A172 (cell line): ENCODE measurements at regions not wholly inside any gene's neighbourhood (a gene's known extent, or its start where the extent isn't known, plus 50 kb on each side); places are given as distances from the start of the nearest gene placed in this dataset.
"Not testable (repeated sequence)": the region's sequence is repeated elsewhere in the genome, so short reads cannot be mapped to it uniquely, and the experiment has no call there.

ENCODE experiments used
- DNase-seq: peaks from one replicate; pipeline ENCODE4 v3.0.0-alpha.2; 2015; ENCODE audit warnings: low spot score

DNA sequence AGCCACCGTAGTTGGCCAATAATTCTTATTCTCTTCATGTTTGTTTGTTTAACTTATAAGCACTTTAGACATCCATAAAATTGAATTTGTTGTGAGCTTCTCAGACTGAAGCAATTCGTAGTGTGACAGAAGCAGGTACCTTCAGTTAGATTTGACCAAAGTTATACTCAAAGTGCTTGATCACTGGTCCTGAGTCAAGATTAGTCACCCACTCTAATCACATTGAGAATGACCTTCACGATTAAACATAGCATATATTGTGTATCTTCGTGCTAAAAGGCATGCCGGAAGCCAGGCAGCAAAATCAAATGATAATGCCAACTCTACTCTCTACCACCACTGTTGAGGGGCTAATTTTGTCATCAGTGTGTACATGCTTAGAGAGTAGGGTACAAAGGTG is 763.7 kb upstream of the MBL2 start:
- DNase-seq, result peak; percentile 19

DNA sequence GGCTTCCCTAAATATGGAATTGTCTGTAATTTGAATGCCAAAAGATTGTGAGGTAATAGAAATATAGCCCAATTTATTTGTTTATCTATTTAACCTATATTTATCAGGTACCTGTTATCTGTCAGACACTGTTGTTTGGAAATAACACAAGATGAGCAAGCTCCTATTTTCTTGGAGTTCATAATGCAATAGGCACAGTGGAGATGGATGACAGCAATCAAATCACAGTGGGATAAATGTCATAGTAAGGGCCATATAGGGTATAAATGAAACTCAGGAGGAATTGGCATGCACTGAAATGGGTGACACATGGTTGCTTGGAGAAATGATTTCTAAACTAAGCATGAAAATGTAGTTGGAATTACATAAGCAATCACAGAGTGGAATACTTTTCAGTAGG is 761.8 kb upstream of the MBL2 start:
- DNase-seq, result no peak

DNA sequence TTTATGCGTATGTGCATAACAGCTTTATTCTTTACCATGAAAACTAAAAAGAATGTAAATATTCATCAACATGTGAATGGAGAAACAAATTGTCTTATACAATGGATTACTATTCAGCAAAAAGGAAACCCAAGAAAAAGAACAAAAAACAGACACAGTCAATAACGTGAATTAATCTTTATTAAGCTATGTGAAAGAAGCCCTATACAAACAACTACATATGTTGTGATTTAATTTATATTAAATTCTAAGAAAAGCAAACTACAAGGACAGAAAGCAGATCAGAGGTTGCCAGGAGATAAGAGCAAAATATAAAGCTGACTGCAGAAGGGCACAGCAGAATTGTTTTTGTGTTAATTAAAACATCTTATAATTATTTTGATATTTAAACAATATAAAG is 756.4 kb upstream of the MBL2 start:
- DNase-seq, result no peak

DNA sequence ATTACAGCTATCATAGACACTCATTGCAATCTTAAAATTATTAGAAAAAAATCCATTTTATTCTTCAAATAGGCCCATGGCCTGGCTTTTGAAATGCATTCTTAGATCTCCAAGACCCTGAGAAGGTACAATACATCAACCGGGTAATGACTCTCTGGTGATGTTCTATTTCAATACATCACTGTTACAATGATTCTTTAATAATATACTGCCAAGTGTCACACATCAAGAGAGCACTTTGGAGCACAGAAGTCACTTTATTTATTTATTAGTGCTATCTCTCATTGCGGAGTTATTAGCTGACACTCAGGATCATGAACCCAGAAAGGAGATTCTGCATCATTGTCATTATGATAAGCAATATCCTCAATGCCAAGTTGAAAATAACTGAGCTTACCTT is 748.5 kb upstream of the MBL2 start:
- DNase-seq, result no peak

DNA sequence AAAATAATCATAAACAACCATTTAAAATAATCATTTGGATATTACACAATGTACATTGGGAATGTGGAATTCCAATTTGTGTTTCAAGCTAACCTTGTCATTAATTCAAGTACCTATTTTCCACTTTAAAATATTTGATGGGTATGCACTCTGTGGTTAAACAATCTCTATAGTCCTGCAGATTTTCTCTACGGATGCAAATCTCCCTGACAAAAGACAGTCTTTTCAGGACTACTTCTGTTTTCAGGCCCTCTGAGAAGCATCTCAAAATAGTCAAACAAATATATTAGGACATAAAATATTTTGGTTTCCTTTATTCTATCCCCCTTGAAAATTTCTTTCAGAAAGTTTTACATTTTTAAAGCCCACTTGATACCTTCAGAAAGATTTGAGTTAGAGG is 735.6 kb upstream of the MBL2 start:
- no peak for DNase-seq

DNA sequence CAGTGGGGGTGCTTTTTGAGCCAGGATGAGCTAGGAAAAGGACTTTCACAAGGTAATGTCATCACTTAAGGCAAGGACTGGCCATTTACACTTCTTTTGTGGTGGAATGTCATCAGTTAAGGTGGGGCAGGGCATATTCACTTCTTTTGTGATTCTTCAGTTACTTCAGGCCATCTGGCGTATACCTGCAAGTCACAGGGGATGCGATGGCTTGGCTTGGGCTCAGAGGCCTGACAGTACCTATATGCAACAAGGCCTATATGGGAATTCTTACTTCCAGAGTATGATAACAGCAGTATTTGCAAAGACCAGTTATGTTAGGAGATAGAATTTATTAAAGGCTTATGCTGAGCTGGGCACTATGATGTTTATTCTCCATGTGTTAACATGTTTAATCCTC is 731.9 kb upstream of the MBL2 start:
- DNase-seq, result not testable (repeated sequence)

DNA sequence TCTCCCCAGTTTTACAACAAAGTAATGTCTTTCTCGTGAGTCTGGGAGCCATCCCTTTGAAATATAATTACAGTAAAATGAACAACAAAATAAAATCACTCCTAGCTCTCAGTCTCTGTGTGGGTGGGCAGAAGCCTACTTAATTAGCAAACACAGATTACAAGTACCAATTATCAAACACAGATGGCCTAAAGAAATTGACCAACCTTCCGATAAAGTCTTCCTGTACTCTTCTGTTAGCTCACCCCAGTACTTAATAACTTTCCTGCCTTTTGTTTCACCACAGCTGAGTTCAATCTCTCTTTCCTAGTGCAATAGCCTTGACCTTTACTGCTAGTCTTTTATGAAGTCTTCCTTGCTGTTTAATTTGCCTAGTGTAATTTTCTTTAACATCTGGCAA is 719.2 kb upstream of the MBL2 start:
- no peak for DNase-seq

DNA sequence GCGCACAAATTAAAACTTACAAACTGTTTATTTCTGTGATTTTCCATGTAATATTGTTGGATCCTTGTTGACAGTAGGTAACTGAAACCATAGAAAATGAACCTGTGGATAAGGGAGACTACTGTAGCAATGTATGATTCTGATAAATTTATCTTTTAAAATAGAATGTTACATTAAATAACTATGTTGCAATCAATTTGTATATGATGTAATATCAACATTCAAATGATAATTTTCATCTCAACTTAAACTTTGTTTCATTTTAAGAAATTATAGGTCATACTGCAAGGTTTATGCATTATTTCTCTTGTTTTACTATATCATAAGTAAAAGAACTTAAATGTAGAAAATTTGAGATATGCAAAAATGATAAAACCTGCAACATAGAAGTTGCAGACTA is 718.0 kb upstream of the MBL2 start:
- no peak for DNase-seq

DNA sequence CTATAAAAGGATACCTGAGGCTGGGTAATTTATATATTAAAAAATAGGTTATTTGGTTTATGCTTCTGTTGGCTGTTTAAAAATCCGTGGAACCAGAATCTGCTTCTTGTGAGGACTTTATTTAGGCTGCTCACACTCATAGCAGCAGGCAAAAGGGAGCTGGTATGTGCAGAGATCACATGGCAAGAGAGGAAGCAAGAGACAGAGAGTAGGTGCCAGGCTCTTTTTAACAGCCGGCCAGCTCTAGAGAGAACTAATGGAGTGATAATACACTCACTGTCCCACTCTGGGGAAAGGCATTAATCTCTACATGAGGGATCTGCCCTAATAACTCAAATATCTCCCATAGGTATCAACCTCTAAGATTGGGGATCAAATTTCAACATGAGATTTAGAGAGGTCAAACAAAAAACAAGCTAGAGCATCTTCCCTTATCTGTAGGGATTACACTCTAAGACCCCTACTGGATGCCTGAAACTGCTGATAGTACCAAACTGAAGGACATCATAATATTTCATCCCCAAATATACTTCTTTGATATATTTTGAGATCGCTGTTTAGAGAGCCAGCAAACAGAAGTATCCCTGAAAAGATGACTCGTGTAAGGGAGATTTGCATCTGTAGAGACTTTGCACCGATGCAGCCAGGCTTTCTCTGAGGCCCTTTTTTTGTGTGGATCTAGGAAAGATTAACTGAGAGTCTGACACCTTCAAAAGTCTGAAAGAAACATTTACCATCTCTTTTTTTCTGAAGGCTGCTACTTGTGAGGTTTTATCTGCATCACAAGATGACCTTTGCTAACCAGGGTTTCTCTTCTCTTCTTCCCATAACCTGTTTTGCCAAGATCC is 717.0 kb upstream of the MBL2 start:
- DNase-seq, result no peak

DNA sequence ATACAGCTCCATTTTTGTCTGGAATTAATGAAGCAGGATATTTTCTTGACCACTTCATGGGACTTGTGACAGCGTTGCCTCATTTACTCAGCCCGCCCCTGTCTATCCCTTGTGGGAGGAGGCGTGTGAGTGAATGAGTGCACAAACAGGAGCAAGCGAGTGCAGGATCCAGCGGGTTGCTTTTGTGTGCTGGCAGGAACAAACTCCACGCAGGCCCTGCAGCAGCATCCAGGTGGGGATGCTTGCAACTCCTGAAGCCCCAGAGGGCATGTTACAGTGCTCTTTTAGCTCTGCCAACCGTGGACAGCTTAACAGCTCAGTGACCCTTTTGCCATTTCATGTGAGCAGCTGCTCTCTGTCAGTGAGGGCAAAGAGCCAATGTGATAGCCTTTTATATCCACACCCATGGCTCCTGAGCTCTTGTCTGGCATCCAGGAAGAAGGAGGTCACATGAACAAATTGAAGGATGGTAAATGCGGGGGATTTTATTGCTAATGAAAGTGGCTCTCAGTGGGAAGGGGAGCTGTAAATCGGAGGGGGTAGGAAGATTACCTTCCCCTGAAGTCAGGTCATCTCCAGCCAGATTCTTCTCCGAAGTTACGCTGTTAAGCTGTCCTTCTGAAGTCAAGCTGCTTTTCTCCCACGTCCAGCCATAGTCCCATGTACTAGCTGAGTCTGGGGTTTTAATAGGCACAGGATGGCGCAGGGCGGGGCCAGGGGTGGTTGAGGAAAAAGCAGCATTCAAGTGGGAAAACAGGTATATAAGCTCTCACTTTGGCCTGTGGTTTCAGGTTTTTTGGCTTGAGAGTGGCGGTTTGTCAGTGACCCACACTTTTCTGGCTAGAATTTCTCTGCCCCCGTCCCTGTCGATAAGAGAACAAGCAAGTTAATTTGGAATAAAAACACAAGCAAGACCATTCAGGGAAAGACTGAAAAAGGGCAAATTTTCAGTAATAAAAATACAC is 714.7 kb upstream of the MBL2 start:
- no peak for DNase-seq

DNA sequence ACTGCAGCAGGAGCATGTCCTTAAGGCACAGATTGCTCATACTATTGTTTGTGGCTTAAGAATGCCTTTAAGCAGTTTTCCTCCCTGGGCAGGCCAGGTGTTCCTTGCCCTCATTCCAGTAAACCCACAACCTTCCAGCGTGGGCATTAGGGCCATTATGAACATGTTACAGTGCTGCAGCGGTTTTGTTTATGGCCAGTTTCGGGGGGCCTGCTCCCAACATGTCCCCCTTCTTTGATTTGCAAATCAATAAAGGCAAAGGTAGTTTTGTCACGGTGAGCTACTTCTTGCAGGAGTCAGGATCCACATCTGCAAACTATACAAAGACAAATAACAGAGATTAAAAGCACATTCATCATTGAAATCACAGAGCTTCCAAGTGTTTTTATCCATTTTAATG is 712.8 kb upstream of the MBL2 start:
- not testable (repeated sequence) for DNase-seq

DNA sequence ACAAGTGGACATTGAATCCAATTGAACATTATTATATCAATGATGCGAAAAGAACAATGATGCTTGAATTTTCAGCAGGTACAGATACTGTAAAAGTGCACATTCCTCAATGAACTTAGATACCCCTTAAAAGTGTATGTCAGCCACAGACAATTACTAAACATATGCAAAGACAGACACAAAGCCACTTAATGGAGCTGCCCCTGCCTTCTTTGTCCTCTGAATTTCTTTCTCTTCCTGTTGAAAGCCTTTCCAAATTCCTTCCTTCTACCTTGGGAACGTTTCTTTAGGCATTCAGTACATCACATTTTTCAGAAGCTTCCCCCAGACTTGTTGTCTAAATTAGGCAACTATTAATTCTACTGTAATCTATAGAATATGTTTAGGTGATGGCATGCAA is 706.8 kb upstream of the MBL2 start:
- no peak for DNase-seq

DNA sequence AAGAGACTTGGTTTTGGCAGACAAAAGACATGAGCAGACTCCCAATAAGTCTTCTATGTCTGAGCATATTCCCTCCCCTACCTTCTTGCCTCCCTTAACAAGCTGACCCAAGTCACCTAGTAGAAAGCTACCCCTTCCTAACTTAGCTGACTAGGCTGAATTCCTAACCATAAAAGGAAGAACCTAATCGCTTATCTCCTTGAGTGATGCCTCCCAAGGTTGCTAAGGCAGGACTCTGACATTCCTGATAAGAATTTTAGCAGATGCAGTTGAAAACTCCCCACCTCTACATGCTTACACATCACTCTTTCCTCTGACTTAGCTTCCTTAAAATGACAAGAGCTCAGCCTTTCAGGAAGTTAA is 704.7 kb upstream of the MBL2 start:
- DNase-seq, result no peak

DNA sequence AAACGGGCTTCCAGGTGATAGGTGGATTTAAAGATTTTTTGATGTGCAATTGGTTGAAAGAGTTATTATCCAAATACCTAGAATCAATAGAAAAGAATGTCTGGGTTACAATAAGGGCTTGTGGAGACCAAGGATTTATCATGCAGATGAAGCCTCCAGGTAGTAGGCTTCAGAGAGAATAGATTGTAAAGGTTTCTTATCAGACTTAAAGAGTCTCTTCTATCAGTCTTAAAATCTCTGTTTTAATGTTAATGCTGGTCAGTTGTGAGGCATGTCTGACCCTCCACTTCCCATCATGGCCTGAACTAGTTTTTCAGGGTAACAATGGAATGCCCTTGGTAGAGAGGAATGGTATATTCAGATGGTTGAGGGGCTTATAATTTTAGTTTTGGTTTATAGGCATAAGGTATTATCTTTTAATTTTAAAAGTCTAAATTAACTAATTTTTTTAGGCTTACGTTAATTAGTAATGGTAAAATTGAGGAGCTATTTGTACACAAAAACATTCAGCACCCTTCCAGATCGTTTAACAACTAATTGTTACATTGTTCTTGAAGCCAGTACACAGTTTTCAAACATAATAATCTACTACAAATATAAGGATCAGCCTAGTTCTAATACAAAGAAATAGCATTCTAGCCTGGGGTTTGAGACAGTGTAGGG is 704.2 kb upstream of the MBL2 start:
- DNase-seq, result no peak

DNA sequence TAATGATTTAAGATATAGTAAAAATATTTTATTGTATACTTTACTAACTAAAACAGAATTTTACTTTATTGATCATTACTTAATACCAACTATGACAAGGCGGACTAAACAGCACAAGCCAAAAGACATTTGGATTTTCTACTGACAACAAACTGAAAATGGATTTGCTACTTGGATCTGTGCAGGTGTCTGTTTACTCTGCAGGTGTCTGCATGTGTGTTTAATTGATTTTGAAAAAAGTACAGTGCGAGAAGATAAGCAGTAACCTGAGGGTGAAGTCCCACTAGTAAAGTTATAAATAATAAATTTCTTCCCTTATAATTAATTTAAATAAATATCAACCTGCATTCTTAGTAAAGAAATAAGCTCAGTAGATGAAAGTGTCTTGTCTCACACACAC is 696.8 kb upstream of the MBL2 start:
- DNase-seq, result no peak

DNA sequence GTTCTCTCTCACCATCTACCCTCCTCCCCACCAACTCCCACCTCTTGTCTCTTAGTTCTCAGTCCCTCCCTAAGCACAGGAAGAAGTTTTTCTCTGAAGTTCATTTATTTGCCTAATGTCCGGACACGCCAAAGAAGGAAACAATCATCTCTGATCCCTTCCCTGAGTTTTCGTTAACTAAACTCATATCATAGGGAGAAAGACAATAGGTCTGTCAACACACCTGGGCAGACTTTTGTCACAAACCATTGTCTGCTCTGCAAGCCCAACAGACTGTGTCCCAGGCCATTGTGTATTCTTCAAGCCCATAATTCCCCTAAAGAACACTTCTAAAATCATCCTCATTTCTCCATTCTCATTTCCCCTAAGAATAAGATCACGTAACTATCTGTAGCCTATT is 691.0 kb upstream of the MBL2 start:
- no peak for DNase-seq

DNA sequence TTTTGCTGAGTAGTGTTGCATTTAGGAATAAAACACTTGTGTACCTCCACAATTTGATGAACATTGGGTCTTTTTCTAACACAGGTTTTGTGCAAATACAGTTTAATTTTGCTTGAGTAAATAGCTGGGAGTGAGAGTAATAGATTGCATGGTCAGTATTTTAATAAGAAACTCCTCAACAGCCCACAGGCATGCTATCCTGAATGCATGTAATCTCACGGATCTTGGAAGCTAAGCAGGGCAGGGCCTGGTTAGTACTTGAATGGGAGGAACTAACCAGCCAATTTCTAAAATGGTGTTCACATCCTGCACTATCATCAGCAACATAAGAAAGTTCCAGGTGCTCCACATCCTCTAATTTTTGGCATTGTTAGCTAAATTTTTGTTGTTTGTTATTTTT is 685.4 kb upstream of the MBL2 start:
- no peak for DNase-seq

DNA sequence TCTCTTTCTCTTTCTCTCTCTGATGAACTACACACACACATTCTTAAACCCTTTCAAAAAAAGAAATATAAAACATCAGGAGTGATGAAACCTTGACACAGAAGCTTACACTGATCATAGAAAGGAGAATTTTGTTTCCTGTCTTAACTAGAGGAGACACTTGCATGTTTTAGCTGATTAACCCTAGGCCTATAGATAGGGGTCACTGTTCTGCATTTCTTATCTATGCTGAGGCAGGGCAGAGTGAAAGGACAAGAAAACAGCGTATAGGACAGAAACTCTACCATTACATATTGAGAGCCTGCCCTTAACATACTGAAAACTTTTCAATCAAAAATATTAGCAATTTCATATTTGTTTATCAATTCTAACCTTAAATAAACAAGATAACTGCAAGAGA is 680.6 kb upstream of the MBL2 start:
- no peak for DNase-seq

DNA sequence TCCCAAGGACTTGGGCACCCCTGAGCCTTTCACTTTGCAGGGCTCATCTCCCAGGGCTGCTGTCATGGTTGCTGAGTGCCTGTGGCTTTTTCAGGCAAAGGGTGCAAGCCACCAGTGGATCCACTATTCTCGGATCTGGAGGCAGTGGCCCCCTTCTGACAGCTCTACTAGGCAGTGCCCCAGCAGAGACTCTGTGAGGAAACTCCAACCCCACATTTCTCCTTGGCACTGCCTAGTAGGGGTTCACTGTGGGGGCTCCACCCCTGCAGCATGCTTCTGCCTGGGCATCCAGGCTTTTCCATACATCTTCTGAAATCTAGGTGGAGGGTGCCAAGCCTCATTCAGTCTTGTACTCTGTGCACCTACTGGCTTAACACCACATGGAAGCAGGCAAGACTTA is 675.0 kb upstream of the MBL2 start:
- DNase-seq, result no peak

DNA sequence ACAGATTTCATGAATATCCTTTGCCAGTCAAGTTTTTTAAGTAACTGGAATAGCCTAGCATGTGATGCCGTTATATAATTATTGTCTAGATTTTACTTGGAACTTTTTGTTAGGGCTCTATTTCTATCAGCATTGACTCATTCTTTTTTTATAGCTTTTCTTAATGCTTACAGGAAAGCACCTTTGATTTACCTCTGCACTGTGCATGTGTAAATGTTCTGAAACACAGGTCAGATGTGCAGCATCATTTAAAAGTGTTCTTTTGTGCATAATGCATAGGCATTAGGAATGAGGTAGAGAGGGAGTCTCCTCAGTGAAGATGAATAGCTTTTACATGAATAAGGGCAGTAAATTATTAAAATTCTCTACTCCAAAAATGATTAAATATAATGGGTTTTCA is 669.3 kb upstream of the MBL2 start:
- DNase-seq, result no peak

DNA sequence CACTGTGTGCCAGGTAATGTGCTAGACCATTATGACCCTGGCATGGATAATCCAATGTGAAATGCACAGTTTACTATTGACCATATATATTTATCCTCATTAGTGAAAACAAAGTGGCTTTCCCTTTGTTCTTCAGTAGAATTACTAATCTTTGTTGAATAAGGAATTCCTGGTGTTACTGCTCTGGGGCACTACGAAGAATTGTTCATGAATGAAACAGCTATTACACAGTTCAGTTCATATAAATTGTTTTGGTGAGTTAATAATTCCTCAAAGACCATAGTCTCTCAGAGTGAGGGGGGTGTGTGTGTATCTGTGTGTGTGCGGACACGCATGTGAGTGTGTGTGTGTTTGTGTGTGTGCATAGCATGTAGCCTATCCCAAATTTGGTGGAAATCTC is 668.0 kb upstream of the MBL2 start:
- no peak for DNase-seq

DNA sequence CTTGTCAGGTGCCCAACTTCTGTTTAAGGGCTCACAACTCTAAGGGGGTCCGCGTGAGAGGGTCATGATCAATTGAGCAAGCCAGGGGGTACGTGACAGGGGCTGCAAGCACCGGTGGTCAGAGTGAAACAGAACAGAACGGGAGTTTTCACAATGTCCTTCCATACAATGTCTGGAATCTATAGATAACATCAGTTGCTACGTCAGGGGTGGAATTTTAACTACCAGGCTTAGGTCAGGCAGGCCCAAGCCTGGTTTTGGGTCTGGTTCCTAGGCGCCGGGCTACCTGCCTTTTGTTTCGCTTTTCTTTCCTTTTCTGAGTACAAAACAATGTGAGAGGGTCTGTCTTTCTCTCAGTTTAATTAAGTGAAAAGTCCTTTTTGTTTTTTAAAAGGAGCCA is 666.5 kb upstream of the MBL2 start:
- DNase-seq, result not testable (repeated sequence)

DNA sequence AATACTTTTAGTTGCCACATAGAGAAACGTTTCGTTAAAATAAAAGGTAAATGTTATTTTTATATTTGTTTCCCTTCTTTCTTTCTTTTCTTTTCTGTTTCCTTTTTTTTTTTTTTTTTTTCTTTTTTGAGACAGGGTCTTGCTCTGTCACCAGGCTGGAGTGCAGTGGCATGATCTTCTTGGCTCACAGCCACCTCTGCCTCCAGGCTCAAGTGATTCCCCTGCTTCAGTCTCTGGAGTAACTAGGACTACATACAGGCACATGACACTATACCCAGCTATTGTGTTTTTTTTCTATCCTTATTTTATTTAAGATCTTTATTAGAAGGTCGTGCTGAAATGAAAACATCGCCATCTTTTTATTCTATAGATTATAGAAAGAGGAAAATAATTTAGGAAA is 661.8 kb upstream of the MBL2 start:
- no peak for DNase-seq
